ENCODE measurements at regions not wholly inside any gene's neighbourhood (a gene's known extent, or its start where the extent isn't known, plus 50 kb on each side); places are given as distances from the start of the nearest gene placed in this dataset.
"Not testable (repeated sequence)": the region's sequence is repeated elsewhere in the genome, so short reads cannot be mapped to it uniquely, and the experiment has no call there.

DNA sequence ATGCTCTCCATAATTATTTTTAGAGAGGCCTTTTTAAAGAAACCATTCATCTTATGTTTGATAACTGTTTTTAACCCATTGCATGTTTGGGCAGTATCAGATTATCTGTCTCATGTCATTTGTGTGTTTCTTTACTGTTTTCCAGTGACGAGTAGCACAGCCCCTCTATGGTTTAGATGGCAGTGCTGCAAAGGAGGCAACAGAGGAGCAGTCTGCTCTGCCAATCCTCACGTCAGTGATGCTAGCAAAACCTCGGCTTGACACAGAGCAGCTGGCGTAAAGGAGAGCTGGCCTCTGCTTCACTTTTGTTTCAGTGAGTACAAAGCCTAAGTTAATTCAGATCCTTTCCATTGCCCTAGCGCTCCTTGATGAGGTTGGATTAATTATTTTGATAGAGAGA, 80.4 kb upstream of the GARIN1A start:
- H3K4me3 ChIP-seq, result no peak overlapping the region
- no peak for DNase-seq (ENCODE audit: extremely low spot score in 2 of 2)
- no peaks in the 10 kb centered on the region for H3K27me3 ChIP-seq
- no peak overlapping the region for H3K27ac ChIP-seq
- peaks cover 0 to 21% of the 10 kb centered on the region in 2 donors for H3K36me3 ChIP-seq
- no peaks in the 10 kb centered on the region for H3K4me1 ChIP-seq
- intact Hi-C loops (cut with DNase I), result no loop called here
- TF ChIP-seq POLR2A (IDR thresholded peaks at IDR 0.05), result no peak
- no peaks in the 10 kb centered on the region for H3K9me3 ChIP-seq

DNA sequence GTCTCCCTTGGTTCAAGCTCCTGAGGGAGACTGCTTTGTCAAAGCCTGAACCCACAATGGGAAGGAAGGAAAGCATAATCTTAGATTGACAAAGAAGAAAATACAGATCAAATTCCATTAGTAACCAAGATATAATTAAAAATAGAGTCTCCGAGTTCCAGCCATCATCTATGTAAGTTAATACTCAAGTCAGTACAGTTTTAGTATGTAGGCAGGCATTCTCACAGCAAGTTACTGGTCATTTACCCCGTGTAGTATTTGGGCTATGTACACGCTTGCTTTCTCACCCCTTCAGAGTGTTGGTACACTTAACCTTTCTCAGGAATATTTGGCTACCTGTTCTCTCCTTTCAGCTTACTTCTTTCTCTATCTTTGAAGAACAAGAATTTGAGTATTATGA, 79.9 kb upstream of the GARIN1A start:
- H3K9me3 ChIP-seq; DNase-seq (ENCODE audit: extremely low spot score in 2 of 2); H3K27me3 ChIP-seq; intact Hi-C loops (cut with DNase I); H3K27ac ChIP-seq; H3K4me1 ChIP-seq; H3K4me3 ChIP-seq: not testable (repeated sequence)
- peaks cover 0 to 21% of the 10 kb centered on the region in 2 donors for H3K36me3 ChIP-seq

DNA sequence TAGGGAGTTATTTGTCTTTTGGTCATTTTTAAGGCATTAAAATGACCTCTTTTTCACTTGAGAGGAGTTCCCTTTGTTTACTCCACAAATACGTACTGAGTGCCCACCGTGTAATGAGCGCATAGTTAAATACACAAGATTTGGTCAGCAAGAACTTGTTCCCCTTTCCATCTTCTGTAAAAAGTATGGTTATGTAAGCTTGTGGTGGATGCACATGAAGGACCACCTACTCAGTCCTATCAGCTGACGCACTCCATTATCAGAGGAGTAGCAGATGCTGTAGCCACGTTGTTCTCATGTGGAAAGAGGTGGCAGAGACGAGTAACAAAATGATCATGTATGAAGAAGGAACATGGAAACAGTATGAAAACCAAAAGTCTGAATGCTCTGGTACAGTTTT, 78.0 kb upstream of the GARIN1A start:
- H3K4me1 ChIP-seq; intact Hi-C loops (cut with DNase I); H3K27me3 ChIP-seq; DNase-seq (ENCODE audit: extremely low spot score in 2 of 2); H3K27ac ChIP-seq; H3K9me3 ChIP-seq; H3K4me3 ChIP-seq: not testable (repeated sequence)
- peaks cover 0 to 17% of the 10 kb centered on the region in 2 donors for H3K36me3 ChIP-seq

DNA sequence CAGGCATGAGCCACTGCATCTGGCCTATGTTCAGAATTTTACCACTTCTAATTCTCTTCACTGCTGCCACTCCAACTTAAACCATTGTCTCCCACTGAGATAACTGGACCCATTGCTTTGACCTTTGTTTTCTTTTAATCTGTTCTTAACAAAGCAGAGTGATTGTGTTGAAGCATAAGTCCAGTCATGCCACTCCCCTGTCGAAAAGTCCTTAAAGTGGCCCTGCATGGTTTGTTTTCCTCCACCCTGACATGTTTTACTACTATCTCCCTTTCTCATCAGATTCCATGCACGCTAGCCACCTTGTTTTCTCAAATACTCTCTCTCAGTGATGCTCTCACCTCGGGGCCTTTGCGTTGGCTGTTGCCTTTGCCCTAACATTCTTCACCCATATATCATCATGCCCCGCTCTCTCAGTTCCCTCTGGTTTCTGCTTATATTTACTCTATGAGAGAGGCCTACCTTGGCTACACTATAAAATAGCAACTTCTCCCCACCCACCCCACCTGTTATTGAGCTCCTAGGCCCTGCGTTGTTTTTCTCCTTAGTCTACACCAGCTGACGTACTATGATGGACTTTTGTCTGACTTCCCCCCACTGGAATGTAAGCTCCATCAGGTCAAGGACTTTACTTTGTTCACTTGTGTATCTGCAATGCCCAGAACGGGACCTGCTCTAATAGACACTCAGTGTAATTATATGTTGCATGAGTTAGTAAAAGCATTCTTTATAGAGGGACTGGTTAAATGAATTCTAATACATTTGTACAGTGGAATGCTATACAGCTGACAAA, 75.6 kb upstream of the GARIN1A start:
- DNase-seq (ENCODE audit: extremely low spot score in 2 of 2), result not testable (repeated sequence)

DNA sequence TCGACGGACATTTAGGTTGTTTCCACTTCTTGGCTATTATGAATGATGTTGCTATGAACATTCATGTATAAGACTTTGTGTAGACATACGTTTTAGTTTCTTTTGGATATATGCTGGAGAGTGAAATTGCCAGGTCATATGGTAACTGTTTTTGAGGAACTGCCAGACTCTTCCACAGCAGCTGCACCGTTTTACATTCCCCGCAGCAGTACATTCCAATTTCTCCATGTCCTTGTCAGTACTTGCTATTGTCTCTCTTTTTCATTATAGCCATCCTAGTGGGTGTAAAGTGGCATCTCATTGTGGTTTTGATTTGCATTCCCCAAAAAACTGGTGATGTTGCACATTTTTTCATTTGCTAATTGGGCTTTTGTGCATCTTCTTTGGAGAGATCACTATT, 73.1 kb upstream of the GARIN1A start:
- H3K9me3 ChIP-seq; intact Hi-C loops (cut with DNase I); H3K27ac ChIP-seq; DNase-seq (ENCODE audit: extremely low spot score in 2 of 2); H3K27me3 ChIP-seq; H3K36me3 ChIP-seq; H3K4me3 ChIP-seq: not testable (repeated sequence)
- H3K4me1 ChIP-seq, result peaks cover 11% of the 10 kb centered on the region

More for the DNA sequence above, 75.6 kb upstream of the GARIN1A start:
- Histone ChIP-seq H3K4me1 (peaks cover 11% of the 10 kb centered on the region), H3K36me3 (peaks cover 0 to 17% of the 10 kb centered on the region in 2 donors)
- H3K27ac ChIP-seq; H3K4me3 ChIP-seq; H3K9me3 ChIP-seq; H3K27me3 ChIP-seq; intact Hi-C loops (cut with DNase I): not testable (repeated sequence)

DNA sequence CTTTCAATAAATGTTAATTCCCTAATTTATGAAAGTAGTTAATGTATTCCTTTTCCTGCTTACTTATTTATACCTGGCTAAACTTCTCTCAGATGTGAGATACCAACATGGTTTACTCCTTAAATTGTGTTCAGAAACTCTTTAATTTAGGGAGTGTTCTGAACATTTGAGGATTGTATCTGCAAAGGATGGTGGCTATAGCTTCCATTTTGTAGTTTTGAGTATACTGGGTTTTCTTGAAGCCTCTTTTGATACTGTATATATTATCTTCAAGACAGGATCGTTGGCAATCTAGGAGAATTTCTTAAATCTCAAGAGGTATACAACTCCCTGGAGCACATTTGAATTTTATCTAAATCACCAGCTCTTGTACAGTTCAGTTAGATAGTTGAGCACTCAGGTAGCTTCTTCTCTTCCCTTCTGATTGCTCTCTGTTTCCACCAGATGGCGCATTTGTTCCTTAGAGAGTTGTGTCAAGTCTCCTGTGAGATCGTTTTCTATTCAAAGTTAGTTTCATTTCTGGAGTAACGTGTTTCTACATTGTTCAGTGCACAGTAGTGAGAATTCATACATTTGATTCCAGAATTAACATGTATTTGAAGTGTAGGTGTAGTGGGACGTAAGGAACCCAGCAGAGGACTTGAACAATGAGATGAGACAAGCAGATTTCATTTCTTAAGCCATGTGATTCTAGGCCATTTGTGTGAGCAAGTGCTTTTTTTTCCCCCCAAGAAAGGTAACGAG, 63.2 kb upstream of the GARIN1A start:
- TF ChIP-seq POLR2AphosphoS5 (IDR thresholded peaks at IDR 0.05; ENCODE audit: insufficient read depth in 1 of 2, low read depth in 1 of 2), result peak in 1 of 2 donors; percentile 35
- TF ChIP-seq, protein P1, sequence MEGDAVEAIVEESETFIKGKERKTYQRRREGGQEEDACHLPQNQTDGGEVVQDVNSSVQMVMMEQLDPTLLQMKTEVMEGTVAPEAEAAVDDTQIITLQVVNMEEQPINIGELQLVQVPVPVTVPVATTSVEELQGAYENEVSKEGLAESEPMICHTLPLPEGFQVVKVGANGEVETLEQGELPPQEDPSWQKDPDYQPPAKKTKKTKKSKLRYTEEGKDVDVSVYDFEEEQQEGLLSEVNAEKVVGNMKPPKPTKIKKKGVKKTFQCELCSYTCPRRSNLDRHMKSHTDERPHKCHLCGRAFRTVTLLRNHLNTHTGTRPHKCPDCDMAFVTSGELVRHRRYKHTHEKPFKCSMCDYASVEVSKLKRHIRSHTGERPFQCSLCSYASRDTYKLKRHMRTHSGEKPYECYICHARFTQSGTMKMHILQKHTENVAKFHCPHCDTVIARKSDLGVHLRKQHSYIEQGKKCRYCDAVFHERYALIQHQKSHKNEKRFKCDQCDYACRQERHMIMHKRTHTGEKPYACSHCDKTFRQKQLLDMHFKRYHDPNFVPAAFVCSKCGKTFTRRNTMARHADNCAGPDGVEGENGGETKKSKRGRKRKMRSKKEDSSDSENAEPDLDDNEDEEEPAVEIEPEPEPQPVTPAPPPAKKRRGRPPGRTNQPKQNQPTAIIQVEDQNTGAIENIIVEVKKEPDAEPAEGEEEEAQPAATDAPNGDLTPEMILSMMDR (IDR thresholded peaks at IDR 0.05), result peak; percentile 26 to 55 (median 36)
- H3K27me3 ChIP-seq; intact Hi-C loops (cut with DNase I); H3K4me1 ChIP-seq; H3K4me3 ChIP-seq; H3K9me3 ChIP-seq; H3K27ac ChIP-seq; H3K36me3 ChIP-seq; DNase-seq (ENCODE audit: extremely low spot score in 2 of 2): not testable (repeated sequence)

DNA sequence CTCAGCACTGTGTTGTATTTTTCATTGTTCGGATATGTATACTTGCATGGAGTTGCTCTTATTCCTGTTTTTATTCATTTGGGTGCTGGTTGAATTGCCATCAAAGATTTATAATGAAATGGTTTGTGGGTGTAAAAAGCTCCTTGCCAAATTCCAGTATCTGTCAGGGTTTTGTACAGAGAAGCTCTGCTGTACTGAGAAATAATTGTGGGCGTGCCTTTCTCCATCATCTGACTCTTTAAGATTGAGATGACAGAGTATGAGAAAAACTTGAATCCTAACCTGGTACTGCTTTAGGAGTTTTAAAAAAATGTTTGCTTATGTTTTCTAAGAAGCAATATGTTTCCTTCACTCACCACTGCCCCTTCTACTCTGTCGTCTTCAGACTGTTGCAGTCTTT, 58.7 kb upstream of the GARIN1A start:
- H3K4me3 ChIP-seq; H3K4me1 ChIP-seq; H3K27me3 ChIP-seq; DNase-seq (ENCODE audit: extremely low spot score in 2 of 2); H3K9me3 ChIP-seq; H3K27ac ChIP-seq; H3K36me3 ChIP-seq: not testable (repeated sequence)
- intact Hi-C loops (cut with DNase I), result loop anchor here (10.0 kb wide), 1 partner anchor 261 kb away; no protein-coding TSS in a partner anchor

DNA sequence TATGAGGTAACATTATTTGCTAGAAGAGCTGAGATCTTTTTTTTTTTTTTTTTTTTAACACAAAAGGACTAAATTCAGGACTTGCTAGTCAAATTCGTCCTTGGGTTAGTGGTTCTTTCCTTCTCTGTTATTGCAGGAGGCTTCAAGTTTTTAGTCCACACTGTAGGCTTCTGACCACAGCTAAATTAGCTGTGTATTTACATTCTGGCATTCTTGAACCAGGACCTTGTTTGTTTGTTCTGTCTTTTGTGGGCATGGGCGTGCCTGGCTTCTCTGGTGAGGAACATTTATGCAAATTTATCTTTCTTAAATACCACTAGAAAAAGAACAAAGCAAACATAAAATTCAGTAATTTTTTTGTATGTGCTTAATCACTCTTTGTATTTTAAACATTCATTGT, 57.3 kb upstream of the GARIN1A start:
- H3K4me1 ChIP-seq; H3K27me3 ChIP-seq; DNase-seq (ENCODE audit: extremely low spot score in 2 of 2); H3K9me3 ChIP-seq; H3K4me3 ChIP-seq; H3K27ac ChIP-seq: not testable (repeated sequence)
- H3K36me3 ChIP-seq, result peaks cover 0 to 18% of the 10 kb centered on the region in 2 donors
- intact Hi-C loops (cut with DNase I), result loop anchor here (10.0 kb wide), 1 partner anchor 260 kb away; no protein-coding TSS in a partner anchor

DNA sequence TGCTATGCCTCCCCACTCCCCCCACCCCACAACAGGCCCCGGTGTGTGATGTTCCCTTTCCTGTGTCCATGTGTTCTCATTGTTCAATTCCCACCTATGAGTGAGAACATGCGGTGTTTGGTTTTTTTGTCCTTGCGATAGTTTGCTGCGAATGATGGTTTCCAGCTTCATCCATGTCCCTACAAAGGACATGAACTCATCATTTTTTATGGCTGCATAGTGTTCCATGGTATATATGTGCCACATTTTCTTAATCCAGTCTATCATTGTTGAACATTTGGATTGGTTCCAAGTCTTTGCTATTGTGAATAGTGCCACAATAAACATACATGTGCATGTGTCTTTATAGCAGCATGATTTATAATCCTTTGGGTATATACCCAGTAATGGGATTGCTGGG, 55.3 kb upstream of the GARIN1A start:
- H3K9me3 ChIP-seq; H3K27ac ChIP-seq; H3K27me3 ChIP-seq; H3K4me1 ChIP-seq; H3K4me3 ChIP-seq; DNase-seq (ENCODE audit: extremely low spot score in 2 of 2): not testable (repeated sequence)
- H3K36me3 ChIP-seq, result peaks cover 0 to 24% of the 10 kb centered on the region in 2 donors
- intact Hi-C loops (cut with DNase I), result loop anchor here (10.0 kb wide), 1 partner anchor 258 kb away; no protein-coding TSS in a partner anchor

All from vagina (tissue), 2 donors.